AG10803 (cell line): ENCODE measurements at regions not wholly inside any gene's neighbourhood (a gene's known extent, or its start where the extent isn't known, plus 50 kb on each side); places are given as distances from the start of the nearest gene placed in this dataset.

Experiments
- DNase-seq: peaks from one replicate; pipeline ENCODE4 v3.0.0; 2010; ENCODE audit warnings: low read depth
- H3K4me3 ChIP-seq: 2 replicates; pipeline ENCODE4 v1.5.1; 2011; ENCODE audit warnings: mild to moderate bottlenecking, low read length, control low read depth
- TF ChIP-seq, protein P1 (sequence below): conservative IDR thresholded peaks from 2 replicates; pipeline ENCODE4 v1.5.1; 2011; ENCODE audit warnings: mild to moderate bottlenecking, low read length, control low read depth, inconsistent platforms

- DNase-seq: peak; percentile 36
- TF ChIP-seq, protein P1, sequence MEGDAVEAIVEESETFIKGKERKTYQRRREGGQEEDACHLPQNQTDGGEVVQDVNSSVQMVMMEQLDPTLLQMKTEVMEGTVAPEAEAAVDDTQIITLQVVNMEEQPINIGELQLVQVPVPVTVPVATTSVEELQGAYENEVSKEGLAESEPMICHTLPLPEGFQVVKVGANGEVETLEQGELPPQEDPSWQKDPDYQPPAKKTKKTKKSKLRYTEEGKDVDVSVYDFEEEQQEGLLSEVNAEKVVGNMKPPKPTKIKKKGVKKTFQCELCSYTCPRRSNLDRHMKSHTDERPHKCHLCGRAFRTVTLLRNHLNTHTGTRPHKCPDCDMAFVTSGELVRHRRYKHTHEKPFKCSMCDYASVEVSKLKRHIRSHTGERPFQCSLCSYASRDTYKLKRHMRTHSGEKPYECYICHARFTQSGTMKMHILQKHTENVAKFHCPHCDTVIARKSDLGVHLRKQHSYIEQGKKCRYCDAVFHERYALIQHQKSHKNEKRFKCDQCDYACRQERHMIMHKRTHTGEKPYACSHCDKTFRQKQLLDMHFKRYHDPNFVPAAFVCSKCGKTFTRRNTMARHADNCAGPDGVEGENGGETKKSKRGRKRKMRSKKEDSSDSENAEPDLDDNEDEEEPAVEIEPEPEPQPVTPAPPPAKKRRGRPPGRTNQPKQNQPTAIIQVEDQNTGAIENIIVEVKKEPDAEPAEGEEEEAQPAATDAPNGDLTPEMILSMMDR: no peak
- H3K4me3 ChIP-seq: no peak overlapping the region; the same call in 1 of the 2 replicates
Observed at GRCh38 chr10:29691564-29692072, 56.8 kb upstream of the SVIL start.

DNA sequence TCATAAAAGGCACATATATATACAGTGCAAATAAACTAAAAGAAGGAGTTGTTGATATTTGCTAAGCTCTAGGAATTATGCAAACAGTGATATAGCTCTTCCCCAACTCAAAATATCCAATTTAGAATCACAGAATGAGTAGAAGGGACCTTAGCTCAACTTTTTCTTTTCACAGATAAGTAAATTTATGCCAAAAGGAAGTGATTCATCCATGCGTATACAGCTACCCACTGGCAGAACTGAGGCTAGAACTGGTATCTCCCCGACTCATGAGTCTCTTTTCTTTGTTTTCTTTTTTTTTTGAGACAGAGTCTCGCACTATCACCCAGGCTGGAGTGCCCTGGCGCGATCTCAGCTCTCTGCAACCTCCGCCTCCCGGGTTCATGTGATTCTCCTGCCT, 54.2 kb upstream of the SVIL start:
- TF ChIP-seq, protein P1: no peak
- no peak overlapping the region for H3K4me3 ChIP-seq
- DNase-seq: peak; percentile 25

- no peak overlapping the region for H3K4me3 ChIP-seq
- TF ChIP-seq, protein P1: no peak
- DNase-seq: no peak
Observed at GRCh38 chr10:29688230-29688661, 53.5 kb upstream of the SVIL start.

DNA sequence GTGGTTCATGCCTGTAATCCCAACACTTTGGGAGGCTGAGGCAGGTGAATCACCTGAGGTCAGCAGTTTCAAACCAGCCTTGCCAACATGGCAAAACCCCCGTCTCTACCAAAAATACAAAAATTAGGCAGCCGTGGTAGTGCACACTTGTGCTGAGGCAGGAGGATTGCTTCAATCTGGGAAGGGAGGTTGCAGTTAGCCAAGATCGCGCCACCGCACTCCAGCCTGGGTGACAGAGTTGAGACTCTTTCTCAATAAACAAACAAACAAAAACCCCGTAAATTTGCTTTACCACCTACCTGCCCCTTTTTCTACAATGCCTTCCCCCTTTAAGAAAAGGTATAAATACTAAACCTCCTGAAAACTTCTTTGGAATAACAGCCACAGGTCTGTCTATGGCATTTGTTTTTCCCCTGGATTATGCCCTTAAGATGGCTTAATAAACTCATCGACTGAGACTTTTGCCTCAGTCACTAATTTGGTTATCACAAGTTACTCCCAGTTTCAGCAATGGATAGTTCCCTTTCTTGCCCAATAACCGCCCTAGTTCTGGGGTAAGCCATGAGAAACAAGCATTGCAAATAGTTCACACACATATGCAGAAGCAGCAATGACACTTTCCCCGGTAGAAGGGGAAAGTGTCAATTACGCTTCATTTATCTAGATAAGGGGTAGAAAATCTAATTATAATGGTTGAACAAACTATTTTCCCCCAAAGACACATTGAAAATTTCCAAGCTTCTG, 52.8 kb upstream of the SVIL start:
- no peak overlapping the region for H3K4me3 ChIP-seq
- TF ChIP-seq, protein P1: no peak
- peak; percentile 6 for DNase-seq

DNA sequence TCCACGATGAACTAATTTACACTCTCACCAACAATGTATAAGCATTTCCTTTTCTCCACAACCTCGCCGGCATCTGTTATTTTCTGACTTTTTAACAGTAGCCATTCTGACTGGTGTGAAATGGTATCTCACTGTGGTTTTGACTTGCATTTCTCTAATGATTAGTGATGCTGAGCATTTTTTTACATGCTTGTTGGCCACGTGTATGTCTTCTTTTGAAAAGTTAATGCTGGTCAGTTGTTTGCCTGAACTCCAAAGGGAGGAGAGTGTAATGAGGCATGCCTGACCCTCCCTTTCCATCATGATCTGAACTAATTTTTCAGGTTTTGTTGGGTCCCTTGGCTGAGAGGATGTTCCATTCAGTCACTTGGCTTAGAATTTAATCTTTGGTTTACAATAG, 50.7 kb upstream of the SVIL start:
- DNase-seq: no peak
- no peak overlapping the region for H3K4me3 ChIP-seq
- TF ChIP-seq, protein P1: no peak
